Peyer's patch (tissue), 4 donors: ENCODE measurements at regions not wholly inside any gene's neighbourhood (a gene's known extent, or its start where the extent isn't known, plus 50 kb on each side); places are given as distances from the start of the nearest gene placed in this dataset.

Experiments
- DNase-seq, 3 donors: peaks; one replicate each; pipeline ENCODE4 v3.0.0-alpha.2; 2017 to 2019
- H3K27ac ChIP-seq, 4 donors: fragments of 200-600 bp; sonication (generic); one replicate each; pipeline ENCODE4 v1.5.1; 2016 to 2019
- H3K27me3 ChIP-seq, 2 donors: fragments of 200-600 bp; sonication (generic); one replicate each; pipeline ENCODE4 v1.5.1; 2019
- H3K36me3 ChIP-seq, 3 donors: fragments of 200-600 bp; sonication (generic); one replicate each; pipeline ENCODE4 v1.5.1; 2016 to 2019
- H3K4me1 ChIP-seq, 4 donors: fragments of 200-600 bp; sonication (generic); one replicate each; pipeline ENCODE4 v1.5.1; 2016 to 2019
- H3K4me3 ChIP-seq, 4 donors: fragments of 200-600 bp; sonication (generic); 1 replicate in 3 of 4; 2 replicates in 1 of 4; pipeline ENCODE4 v1.5.1; 2016 to 2019; ENCODE audit warnings: mild to moderate bottlenecking in 1 of 4
- H3K9me3 ChIP-seq, 4 donors: fragments of 200-600 bp; sonication (generic); one replicate each; pipeline ENCODE4 v1.5.1; 2016 to 2019; ENCODE audit warnings: mild to moderate bottlenecking in 1 of 4
- POLR2A ChIP-seq, 2 donors: fragments of 450-650 bp; IDR thresholded peaks; one replicate each; pipeline ENCODE4 v1.5.1; 2017; ENCODE audit warnings: antibody characterized with exemption in 2 of 2, mild to moderate bottlenecking in 2 of 2, moderate library complexity in 2 of 2
- TF ChIP-seq, protein P1 (sequence below), 6 experiments: fragments of 450-650 bp in 4 of 6; fragments of 200-600 bp in 2 of 6; sonication (generic) in 1 of 6; IDR thresholded peaks; one replicate each; pipeline ENCODE4 v1.5.1; 2017 to 2019; ENCODE audit warnings: antibody characterized with exemption in 6 of 6, mild to moderate bottlenecking in 3 of 6, moderate library complexity in 1 of 6

DNA sequence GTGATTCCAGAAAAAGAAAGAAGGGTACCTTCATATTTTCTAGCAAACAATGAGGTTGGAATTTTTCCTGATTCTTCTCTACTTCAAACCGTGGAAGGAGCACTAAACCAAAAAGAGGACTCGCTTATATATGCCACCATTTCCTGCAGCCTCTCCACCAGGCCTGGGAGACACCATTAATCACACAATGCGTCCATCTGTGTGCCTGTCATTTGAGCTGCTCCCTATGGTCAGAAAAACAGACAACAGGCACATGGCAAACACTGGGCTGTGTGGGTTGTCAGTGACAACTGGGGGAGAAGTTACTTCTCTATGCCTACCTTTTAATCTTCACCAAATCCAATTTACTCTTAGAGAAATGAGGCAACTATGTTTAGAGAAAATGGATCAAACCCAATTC lies 71.9 kb downstream of the NR2F2 start:
- no peak for DNase-seq
- Histone ChIP-seq H3K4me1 (no peaks in the 10 kb centered on the region), H3K27ac (no peak overlapping the region), H3K36me3 (no peaks in the 10 kb centered on the region), H3K27me3 (no peaks in the 10 kb centered on the region), H3K4me3 (no peak overlapping the region), H3K9me3 (no peaks in the 10 kb centered on the region)
- TF ChIP-seq, protein P1, sequence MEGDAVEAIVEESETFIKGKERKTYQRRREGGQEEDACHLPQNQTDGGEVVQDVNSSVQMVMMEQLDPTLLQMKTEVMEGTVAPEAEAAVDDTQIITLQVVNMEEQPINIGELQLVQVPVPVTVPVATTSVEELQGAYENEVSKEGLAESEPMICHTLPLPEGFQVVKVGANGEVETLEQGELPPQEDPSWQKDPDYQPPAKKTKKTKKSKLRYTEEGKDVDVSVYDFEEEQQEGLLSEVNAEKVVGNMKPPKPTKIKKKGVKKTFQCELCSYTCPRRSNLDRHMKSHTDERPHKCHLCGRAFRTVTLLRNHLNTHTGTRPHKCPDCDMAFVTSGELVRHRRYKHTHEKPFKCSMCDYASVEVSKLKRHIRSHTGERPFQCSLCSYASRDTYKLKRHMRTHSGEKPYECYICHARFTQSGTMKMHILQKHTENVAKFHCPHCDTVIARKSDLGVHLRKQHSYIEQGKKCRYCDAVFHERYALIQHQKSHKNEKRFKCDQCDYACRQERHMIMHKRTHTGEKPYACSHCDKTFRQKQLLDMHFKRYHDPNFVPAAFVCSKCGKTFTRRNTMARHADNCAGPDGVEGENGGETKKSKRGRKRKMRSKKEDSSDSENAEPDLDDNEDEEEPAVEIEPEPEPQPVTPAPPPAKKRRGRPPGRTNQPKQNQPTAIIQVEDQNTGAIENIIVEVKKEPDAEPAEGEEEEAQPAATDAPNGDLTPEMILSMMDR (IDR thresholded peaks at IDR 0.05) = no peak
- TF ChIP-seq POLR2A (IDR thresholded peaks at IDR 0.05) = no peak

DNA sequence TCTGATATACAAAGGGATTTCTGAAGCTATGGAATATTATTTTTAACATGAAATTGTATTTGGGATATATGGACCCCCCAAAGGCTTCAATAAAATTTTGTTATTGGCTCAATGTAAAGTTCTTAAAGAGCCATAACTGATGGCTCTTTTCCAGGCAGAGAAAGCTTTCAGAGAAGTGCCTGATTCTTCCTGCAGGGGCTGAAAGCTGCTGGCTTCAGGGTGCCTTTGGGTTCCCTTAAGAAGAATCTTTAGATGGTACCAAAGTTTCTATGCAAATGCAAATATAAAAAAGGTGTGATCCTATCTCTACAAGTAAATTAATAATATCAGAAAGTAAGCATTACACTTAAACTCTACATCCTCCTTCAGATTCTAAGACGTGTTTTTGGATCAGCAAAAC lies 72.6 kb downstream of the NR2F2 start:
- Histone ChIP-seq H3K4me3 (no peak overlapping the region), H3K36me3 (no peaks in the 10 kb centered on the region), H3K9me3 (no peaks in the 10 kb centered on the region), H3K4me1 (no peaks in the 10 kb centered on the region), H3K27ac (no peak overlapping the region), H3K27me3 (peaks cover 0 to 4% of the 10 kb centered on the region in 2 donors)
- TF ChIP-seq, protein P1 (IDR thresholded peaks at IDR 0.05) = no peak
- TF ChIP-seq POLR2A (IDR thresholded peaks at IDR 0.05) = no peak
- DNase-seq = no peak

DNA sequence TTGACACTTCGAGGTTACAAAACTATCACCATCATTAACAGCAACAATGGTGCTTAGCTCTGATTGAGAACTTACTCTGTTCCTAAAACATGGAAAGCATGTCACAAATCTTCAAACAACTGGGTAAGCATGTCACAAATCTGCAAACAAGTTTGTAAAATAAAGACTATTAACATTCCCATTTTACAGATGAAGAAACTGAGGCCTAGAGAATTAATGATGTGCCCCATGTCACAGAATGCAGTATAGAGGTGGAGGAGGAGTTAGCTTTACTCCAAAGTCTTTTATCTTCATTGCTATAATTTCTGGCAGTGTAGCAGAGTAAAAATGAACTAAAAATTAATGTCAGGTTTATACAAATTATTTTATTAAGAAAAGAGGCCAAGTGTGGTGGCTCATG lies 73.4 kb downstream of the NR2F2 start:
- Histone ChIP-seq H3K27me3 (peaks cover 0 to 13% of the 10 kb centered on the region in 2 donors), H3K9me3 (no peaks in the 10 kb centered on the region), H3K4me1 (peaks cover 0 to 4% (median 0%) of the 10 kb centered on the region in 4 donors), H3K27ac (no peak overlapping the region), H3K4me3 (no peak overlapping the region), H3K36me3 (no peaks in the 10 kb centered on the region)
- DNase-seq = no peak
- no peak for TF ChIP-seq POLR2A (IDR thresholded peaks at IDR 0.05)

DNA sequence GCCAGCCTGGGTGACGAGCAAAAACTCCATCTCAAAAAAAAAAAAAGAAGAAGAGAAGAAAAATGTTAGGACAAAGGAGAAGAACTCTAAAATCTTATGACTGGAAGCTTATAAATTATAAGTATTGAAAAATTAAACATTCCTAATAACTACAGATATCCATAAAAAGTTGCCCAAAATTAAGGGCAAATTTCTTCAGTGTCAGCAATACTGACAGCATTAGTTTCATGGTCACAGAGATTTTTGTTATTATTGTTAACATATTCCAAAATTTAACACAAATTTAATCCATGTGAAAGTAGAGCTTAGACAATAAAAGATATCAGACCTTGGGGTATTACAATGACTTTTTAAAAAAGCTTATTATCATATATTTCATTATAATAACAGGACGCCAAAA lies 74.1 kb downstream of the NR2F2 start:
- TF ChIP-seq, protein P1 (IDR thresholded peaks at IDR 0.05) = no peak
- no peak for TF ChIP-seq POLR2A (IDR thresholded peaks at IDR 0.05)
- Histone ChIP-seq H3K27ac (no peak overlapping the region), H3K4me3 (no peak overlapping the region), H3K9me3 (no peaks in the 10 kb centered on the region), H3K36me3 (no peaks in the 10 kb centered on the region), H3K27me3 (peaks cover 0 to 19% of the 10 kb centered on the region in 2 donors), H3K4me1 (peaks cover 0 to 10% (median 1%) of the 10 kb centered on the region in 4 donors)
- DNase-seq = no peak

DNA sequence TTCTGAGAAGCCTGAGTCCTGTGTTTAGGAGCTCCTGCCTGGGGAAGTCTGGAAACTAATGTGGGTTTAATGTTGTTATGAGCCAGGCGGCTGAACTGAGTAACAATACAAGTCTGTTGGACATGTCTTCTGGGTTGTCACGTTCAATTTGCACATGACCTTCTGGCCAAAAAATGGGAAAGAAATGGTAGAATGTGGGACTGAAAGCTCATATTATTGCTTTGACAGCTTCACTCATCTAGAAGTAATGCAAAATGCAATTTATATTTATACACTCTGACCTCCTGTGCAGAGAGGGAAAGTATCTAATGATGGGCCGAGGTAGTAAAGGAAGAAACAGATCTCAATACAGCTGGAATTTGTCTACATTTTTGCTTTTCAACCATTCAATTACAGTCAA lies 75.8 kb downstream of the NR2F2 start:
- Histone ChIP-seq H3K36me3 (no peaks in the 10 kb centered on the region), H3K4me1 (peaks cover 0 to 17% (median 1%) of the 10 kb centered on the region in 4 donors), H3K27ac (no peak overlapping the region), H3K27me3 (peaks cover 0 to 33% of the 10 kb centered on the region in 2 donors), H3K9me3 (no peaks in the 10 kb centered on the region), H3K4me3 (no peak overlapping the region)
- DNase-seq = no peak
- TF ChIP-seq, protein P1 (IDR thresholded peaks at IDR 0.05) = no peak
- TF ChIP-seq POLR2A (IDR thresholded peaks at IDR 0.05) = no peak

DNA sequence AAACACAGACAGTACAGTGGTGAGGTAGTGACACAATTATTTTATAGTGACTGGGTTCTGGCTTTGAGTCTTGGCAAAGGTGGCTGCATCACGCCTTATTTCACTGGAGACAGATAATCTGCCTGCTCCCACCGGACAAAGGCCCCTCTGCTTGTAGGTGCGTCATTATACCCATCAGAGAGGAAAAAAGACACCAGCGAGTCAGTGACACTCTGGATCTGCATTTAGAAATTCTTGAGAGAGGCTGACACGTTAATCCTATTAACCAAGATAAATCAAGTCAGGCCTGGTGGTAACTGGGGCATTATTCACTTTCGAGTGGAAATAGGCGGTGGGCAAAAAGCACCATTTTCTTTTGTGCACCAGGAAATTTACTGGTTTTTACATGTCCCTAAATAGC lies 76.2 kb downstream of the NR2F2 start:
- TF ChIP-seq, protein P1 (IDR thresholded peaks at IDR 0.05) = no peak
- no peak for TF ChIP-seq POLR2A (IDR thresholded peaks at IDR 0.05)

More for the DNA sequence above, 76.2 kb downstream of the NR2F2 start:
- no peak for DNase-seq
- Histone ChIP-seq H3K36me3 (no peaks in the 10 kb centered on the region), H3K27ac (no peak overlapping the region), H3K9me3 (no peaks in the 10 kb centered on the region), H3K4me1 (peaks cover 0 to 17% (median 1%) of the 10 kb centered on the region in 4 donors), H3K4me3 (no peak overlapping the region), H3K27me3 (peaks cover 0 to 33% of the 10 kb centered on the region in 2 donors)
